SK-N-SH treated with all-trans-retinoic acid at 6 μM for 48 hours (cell line): ENCODE measurements at regions not wholly inside any gene's neighbourhood (a gene's known extent, or its start where the extent isn't known, plus 50 kb on each side); places are given as distances from the start of the nearest gene placed in this dataset.

Source experiments
- ATAC-seq: fragments of 200-7000 bp; cut with Tn5 transposase; 3 replicates; pipeline ENCODE4 v1.9.1; 2020; ENCODE audit warnings: mild to moderate bottlenecking, moderate library complexity
- CREB5 ChIP-seq: fragments of 250-450 bp; sonication (Bioruptor Pico); IDR thresholded peaks from 2 replicates; pipeline ENCODE4 v1.5.1; 2020; ENCODE audit warnings: low read depth, mild to moderate bottlenecking, moderate library complexity
- CSRNP3 ChIP-seq: fragments of 250-450 bp; sonication (Bioruptor Pico); IDR thresholded peaks from 2 replicates; pipeline ENCODE4 v1.5.1; 2021; ENCODE audit warnings: mild to moderate bottlenecking, moderate library complexity
- ESRRG ChIP-seq: fragments of 250-450 bp; sonication (Bioruptor Pico); IDR thresholded peaks from 2 replicates; pipeline ENCODE4 v1.6.1; 2021; ENCODE audit warnings: mild to moderate bottlenecking
- GLIS3 ChIP-seq: fragments of 250-450 bp; sonication (Bioruptor Pico); IDR thresholded peaks from 2 replicates; pipeline ENCODE4 v1.5.0; 2020; ENCODE audit warnings: mild to moderate bottlenecking, moderate library complexity
- ISL1 ChIP-seq: fragments of 250-450 bp; sonication (Bioruptor Pico); IDR thresholded peaks from 2 replicates; pipeline ENCODE4 v2.1.2; 2022; ENCODE audit warnings: mild to moderate bottlenecking, moderate library complexity
- OSR1 ChIP-seq: fragments of 250-450 bp; sonication (Bioruptor Pico); IDR thresholded peaks from 2 replicates; pipeline ENCODE4 v1.8.0; 2022; ENCODE audit warnings: moderate library complexity, mild to moderate bottlenecking, inconsistent platforms
- PATZ1 ChIP-seq: fragments of 250-450 bp; sonication (Bioruptor Pico); IDR thresholded peaks from 2 replicates; pipeline ENCODE4 v1.8.0; 2020; ENCODE audit warnings: mild to moderate bottlenecking, moderate library complexity, borderline replicate concordance
- POU6F1 ChIP-seq: fragments of 250-450 bp; sonication (Bioruptor Pico); IDR thresholded peaks from 2 replicates; pipeline ENCODE4 v1.8.0; 2021; ENCODE audit warnings: low read depth, mild to moderate bottlenecking, moderate library complexity, borderline replicate concordance
- SNAI2 ChIP-seq: fragments of 250-450 bp; sonication (Bioruptor Pico); IDR thresholded peaks from 2 replicates; pipeline ENCODE4 v1.5.0; 2020; ENCODE audit warnings: mild to moderate bottlenecking, moderate library complexity
- TOX ChIP-seq: fragments of 250-450 bp; sonication (Bioruptor Pico); IDR thresholded peaks from 2 replicates; pipeline ENCODE4 v1.8.0; 2021; ENCODE audit warnings: mild to moderate bottlenecking, moderate library complexity, borderline replicate concordance
- TSHZ2 ChIP-seq: fragments of 250-450 bp; sonication (Bioruptor Pico); IDR thresholded peaks from 2 replicates; pipeline ENCODE4 v1.5.0; 2020; ENCODE audit warnings: mild to moderate bottlenecking, moderate library complexity
- ZC3H10 ChIP-seq: fragments of 250-450 bp; sonication (Bioruptor Pico); IDR thresholded peaks from 2 replicates; pipeline ENCODE4 v1.5.1; 2021; ENCODE audit warnings: mild to moderate bottlenecking, moderate library complexity
- ZFP3 ChIP-seq: fragments of 250-450 bp; sonication (Bioruptor Pico); IDR thresholded peaks from 2 replicates; pipeline ENCODE4 v1.5.0; 2020; ENCODE audit warnings: mild to moderate bottlenecking, moderate library complexity
- ZNF565 ChIP-seq: fragments of 450-650 bp; formaldehyde crosslinking; conservative IDR thresholded peaks from 2 replicates; pipeline ENCODE4 v1.5.0; 2020; ENCODE audit warnings: low read depth, mild to moderate bottlenecking, moderate library complexity
- ZNF70 ChIP-seq: fragments of 450-650 bp; formaldehyde crosslinking; IDR thresholded peaks from 2 replicates; pipeline ENCODE4 v1.5.0; 2020; ENCODE audit warnings: mild to moderate bottlenecking, moderate library complexity

GRCh38 chr16:54490112-54490488 lies 203.5 kb upstream of the IRX3 start (continued):
- TF ChIP-seq TSHZ2 (CRISPR knock-in tag): no peak
- no peak for TF ChIP-seq ZNF70
- TF ChIP-seq PATZ1 (CRISPR knock-in tag): no peak
- no peak for TF ChIP-seq ISL1 (CRISPR knock-in tag)

- no peak for ATAC-seq
- TF ChIP-seq TSHZ2 (CRISPR knock-in tag) (no peak), ZNF565 (CRISPR knock-in tag) (no peak), ZFP3 (CRISPR knock-in tag) (no peak), PATZ1 (CRISPR knock-in tag) (no peak), TOX (CRISPR knock-in tag) (no peak), SNAI2 (CRISPR knock-in tag) (no peak)
Measured at GRCh38 chr16:54489225-54490111, 202.9 kb upstream of the IRX3 start.

- TF ChIP-seq ZC3H10 (CRISPR knock-in tag): no peak
- TF ChIP-seq OSR1 (CRISPR knock-in tag): no peak
- no peak for TF ChIP-seq POU6F1 (CRISPR knock-in tag)
- TF ChIP-seq ESRRG (CRISPR knock-in tag): no peak
- TF ChIP-seq SNAI2 (CRISPR knock-in tag): no peak
- TF ChIP-seq ZNF70: no peak
- no peak for TF ChIP-seq GLIS3 (CRISPR knock-in tag)
- ATAC-seq: no peak
Measured at GRCh38 chr16:54488729-54489128, 202.1 kb upstream of the IRX3 start.

GRCh38 chr16:54487933-54488332 lies 201.3 kb upstream of the IRX3 start:
- ATAC-seq: no peak
- TF ChIP-seq CREB5 (CRISPR knock-in tag) (no peak), CSRNP3 (CRISPR knock-in tag) (no peak), TSHZ2 (CRISPR knock-in tag) (no peak)
